Lower leg skin (tissue), 4 donors: ENCODE measurements at regions not wholly inside any gene's neighbourhood (a gene's known extent, or its start where the extent isn't known, plus 50 kb on each side); places are given as distances from the start of the nearest gene placed in this dataset.

Experiments used
- DNase-seq, 2 donors: peaks; one replicate each; pipeline ENCODE4 v3.0.0-alpha.2; 2019; ENCODE audit warnings: low spot score in 2 of 2
- H3K4me3 ChIP-seq: fragments of 200-600 bp; sonication (generic); 2 replicates; pipeline ENCODE4 v1.5.1; 2017; ENCODE audit warnings: mild to moderate bottlenecking, low read depth; ENCODE audit not compliant: poor library complexity, severe bottlenecking
- CTCF ChIP-seq, 3 donors: fragments of 450-650 bp; IDR thresholded peaks; one replicate each; pipeline ENCODE4 v1.5.1; 2016; ENCODE audit warnings: antibody characterized with exemption in 3 of 3, mild to moderate bottlenecking in 3 of 3, moderate library complexity in 2 of 3
- POLR2A ChIP-seq, 2 donors: fragments of 450-650 bp; IDR thresholded peaks; one replicate each; pipeline ENCODE4 v1.6.1; 2016 to 2017; ENCODE audit warnings: antibody characterized with exemption in 2 of 2, mild to moderate bottlenecking in 1 of 2, moderate library complexity in 1 of 2
- WGBS, 2 donors: methylation state at CpG; one replicate each; pipeline ENCODE4 v1.1.5; 2018; 5-methylcytosine and 5-hydroxymethylcytosine counted together
- intact Hi-C: fragments of 100-400 bp; cut with DNase I; formaldehyde crosslinking; loops from one replicate; pipeline ENCODE4 v1.15.0; 2023; ENCODE audit warnings: low total_unique reads

GRCh38 chr7:149644754-149645153 is 128.6 kb downstream of the ZNF467 start:
- no peak for DNase-seq
- intact Hi-C loops = no loop called here
- no peak overlapping the region for H3K4me3 ChIP-seq
- WGBS, 2 donors = 50 to 60% methylated on average over 4 of the region's 4 CpGs
- no peak for TF ChIP-seq CTCF (IDR thresholded peaks at IDR 0.05)
- TF ChIP-seq POLR2A (IDR thresholded peaks at IDR 0.05) = no peak

GRCh38 chr7:149642589-149642988 is 130.8 kb downstream of the ZNF467 start:
- H3K4me3 ChIP-seq = no peak overlapping the region
- WGBS, 2 donors = 59 to 70% methylated on average over 5 of the region's 5 CpGs
- TF ChIP-seq CTCF (IDR thresholded peaks at IDR 0.05) (no peak), POLR2A (IDR thresholded peaks at IDR 0.05) (no peak)
- intact Hi-C loops = no loop called here
- peak in 1 of 2 donors; percentile 70 for DNase-seq

GRCh38 chr7:149638566-149639320 is 134.6 kb downstream of the ZNF467 start:
- no peak overlapping the region for H3K4me3 ChIP-seq
- 87% methylated on average over 5 of the region's 5 CpGs for WGBS, 2 donors
- no peak for TF ChIP-seq CTCF (IDR thresholded peaks at IDR 0.05)
- no peak for TF ChIP-seq POLR2A (IDR thresholded peaks at IDR 0.05)
- DNase-seq = peak in 1 of 2 donors; percentile 58
- intact Hi-C loops = no loop called here

GRCh38 chr7:149637911-149638565 is 135.3 kb downstream of the ZNF467 start:
- 90 to 92% methylated on average over 9 of the region's 9 CpGs for WGBS, 2 donors
- no peak for TF ChIP-seq CTCF (IDR thresholded peaks at IDR 0.05)
- TF ChIP-seq POLR2A (IDR thresholded peaks at IDR 0.05) = no peak
- intact Hi-C loops = no loop called here
- no peak overlapping the region for H3K4me3 ChIP-seq
- DNase-seq = peak in 1 of 2 donors; percentile 39

GRCh38 chr7:149635561-149636329 is 137.6 kb downstream of the ZNF467 start:
- 55 to 57% methylated on average over 10 of the region's 10 CpGs for WGBS, 2 donors
- intact Hi-C loops = no loop called here

More at GRCh38 chr7:149635561-149636329, 137.6 kb downstream of the ZNF467 start:
- peak in 1 of 2 donors; percentile 58 for DNase-seq
- no peak overlapping the region for H3K4me3 ChIP-seq
- TF ChIP-seq CTCF (IDR thresholded peaks at IDR 0.05) (no peak), POLR2A (IDR thresholded peaks at IDR 0.05) (no peak)
